ENCODE measurements at regions not wholly inside any gene's neighbourhood (a gene's known extent, or its start where the extent isn't known, plus 50 kb on each side); places are given as distances from the start of the nearest gene placed in this dataset.

- Histone ChIP-seq H3K27me3 (ENCODE audit: control insufficient read depth in 1 of 2, insufficient read depth in 2 of 2, low read length in 2 of 2) (peaks cover 0 to 8% of the 10 kb centered on the region in 2 experiments; a peak in 1 of 5 replicates), H4K20me1 (ENCODE audit: insufficient read depth, low read length) (no peaks in the 10 kb centered on the region), H3K4me2 (ENCODE audit: low read depth, low read length) (no peak overlapping the region), H3K4me3 (replicated peaks in 1 of 3; ENCODE audit: insufficient read depth in 1 of 3, low read depth in 2 of 3, low read length in 3 of 3) (no peak overlapping the region), H2AFZ (ENCODE audit: low read length) (no peak overlapping the region), H3K9me3 (ENCODE audit: low read length) (no peaks in the 10 kb centered on the region), H3K79me2 (ENCODE audit: insufficient read depth, low read length) (no peaks in the 10 kb centered on the region), H3K27ac (ENCODE audit: extremely low read length, insufficient read depth, low read length) (no peak overlapping the region), H3K9ac (ENCODE audit: insufficient read depth, low read depth, low read length) (no peak overlapping the region), H3K36me3 (replicated peaks in 1 of 2; ENCODE audit: control insufficient read depth in 1 of 2, insufficient read depth in 2 of 2, low read length in 2 of 2) (no peaks in the 10 kb centered on the region), H3K4me1 (ENCODE audit: insufficient read depth, low read length) (peaks cover 8% of the 10 kb centered on the region; the same call in 1 of the 2 replicates)
- BruUV-seq (replicated peaks), result no TSS peak
- intact Hi-C loops (cut with micrococcal nuclease; ENCODE audit: unreplicated experiment), result no loop called here
- ATAC-seq (no peak), FAIRE-seq (no peak), DNase-seq (ENCODE audit: low spot score) (no peak)
- WGBS (ENCODE audit: low lambda C conversion rate), result 2% methylated on average over 1 of the region's 1 CpG
- ChIA-PET POLR2A (no interaction called here), CTCF (ENCODE audit: low intra/inter-chr PET ratio, low total read pairs) (no interaction called here)
- in situ Hi-C loops (cut with HindIII; ENCODE audit: extremely low pct_ligation_motif_present, low pct_unique_long_range_greater_than_20kb), result no loop called here
- TF ChIP-seq NFATC3 (CRISPR knock-in tag; IDR thresholded peaks at IDR 0.05), result no peak
- TF ChIP-seq RXRA (CRISPR knock-in tag; IDR thresholded peaks at IDR 0.05), result no peak
- TF ChIP-seq, protein P1, sequence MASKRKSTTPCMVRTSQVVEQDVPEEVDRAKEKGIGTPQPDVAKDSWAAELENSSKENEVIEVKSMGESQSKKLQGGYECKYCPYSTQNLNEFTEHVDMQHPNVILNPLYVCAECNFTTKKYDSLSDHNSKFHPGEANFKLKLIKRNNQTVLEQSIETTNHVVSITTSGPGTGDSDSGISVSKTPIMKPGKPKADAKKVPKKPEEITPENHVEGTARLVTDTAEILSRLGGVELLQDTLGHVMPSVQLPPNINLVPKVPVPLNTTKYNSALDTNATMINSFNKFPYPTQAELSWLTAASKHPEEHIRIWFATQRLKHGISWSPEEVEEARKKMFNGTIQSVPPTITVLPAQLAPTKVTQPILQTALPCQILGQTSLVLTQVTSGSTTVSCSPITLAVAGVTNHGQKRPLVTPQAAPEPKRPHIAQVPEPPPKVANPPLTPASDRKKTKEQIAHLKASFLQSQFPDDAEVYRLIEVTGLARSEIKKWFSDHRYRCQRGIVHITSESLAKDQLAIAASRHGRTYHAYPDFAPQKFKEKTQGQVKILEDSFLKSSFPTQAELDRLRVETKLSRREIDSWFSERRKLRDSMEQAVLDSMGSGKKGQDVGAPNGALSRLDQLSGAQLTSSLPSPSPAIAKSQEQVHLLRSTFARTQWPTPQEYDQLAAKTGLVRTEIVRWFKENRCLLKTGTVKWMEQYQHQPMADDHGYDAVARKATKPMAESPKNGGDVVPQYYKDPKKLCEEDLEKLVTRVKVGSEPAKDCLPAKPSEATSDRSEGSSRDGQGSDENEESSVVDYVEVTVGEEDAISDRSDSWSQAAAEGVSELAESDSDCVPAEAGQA (IDR thresholded peaks at IDR 0.05; ENCODE audit: low read depth), result no peak
- TF ChIP-seq, protein P1 (CRISPR knock-in tag; IDR thresholded peaks at IDR 0.05; ENCODE audit: borderline replicate concordance), result no peak
- no peak for TF ChIP-seq SPEN (CRISPR knock-in tag; IDR thresholded peaks at IDR 0.05; ENCODE audit: low read depth)
- TF ChIP-seq TEAD2 (CRISPR knock-in tag; IDR thresholded peaks at IDR 0.05), result no peak
- TF ChIP-seq MAFG (CRISPR knock-in tag; IDR thresholded peaks at IDR 0.05), result no peak
- TF ChIP-seq RFX3 (CRISPR knock-in tag; IDR thresholded peaks at IDR 0.05), result no peak
- TF ChIP-seq, protein P2, sequence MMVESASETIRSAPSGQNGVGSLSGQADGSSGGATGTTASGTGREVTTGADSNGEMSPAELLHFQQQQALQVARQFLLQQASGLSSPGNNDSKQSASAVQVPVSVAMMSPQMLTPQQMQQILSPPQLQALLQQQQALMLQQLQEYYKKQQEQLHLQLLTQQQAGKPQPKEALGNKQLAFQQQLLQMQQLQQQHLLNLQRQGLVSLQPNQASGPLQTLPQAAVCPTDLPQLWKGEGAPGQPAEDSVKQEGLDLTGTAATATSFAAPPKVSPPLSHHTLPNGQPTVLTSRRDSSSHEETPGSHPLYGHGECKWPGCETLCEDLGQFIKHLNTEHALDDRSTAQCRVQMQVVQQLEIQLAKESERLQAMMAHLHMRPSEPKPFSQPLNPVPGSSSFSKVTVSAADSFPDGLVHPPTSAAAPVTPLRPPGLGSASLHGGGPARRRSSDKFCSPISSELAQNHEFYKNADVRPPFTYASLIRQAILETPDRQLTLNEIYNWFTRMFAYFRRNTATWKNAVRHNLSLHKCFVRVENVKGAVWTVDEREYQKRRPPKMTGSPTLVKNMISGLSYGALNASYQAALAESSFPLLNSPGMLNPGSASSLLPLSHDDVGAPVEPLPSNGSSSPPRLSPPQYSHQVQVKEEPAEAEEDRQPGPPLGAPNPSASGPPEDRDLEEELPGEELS (CRISPR knock-in tag; IDR thresholded peaks at IDR 0.05), result no peak
- TF ChIP-seq ZGPAT (CRISPR knock-in tag; IDR thresholded peaks at IDR 0.05), result no peak
- TF ChIP-seq ETV5 (CRISPR knock-in tag; IDR thresholded peaks at IDR 0.05; ENCODE audit: borderline replicate concordance), result no peak
- TF ChIP-seq, protein P3, sequence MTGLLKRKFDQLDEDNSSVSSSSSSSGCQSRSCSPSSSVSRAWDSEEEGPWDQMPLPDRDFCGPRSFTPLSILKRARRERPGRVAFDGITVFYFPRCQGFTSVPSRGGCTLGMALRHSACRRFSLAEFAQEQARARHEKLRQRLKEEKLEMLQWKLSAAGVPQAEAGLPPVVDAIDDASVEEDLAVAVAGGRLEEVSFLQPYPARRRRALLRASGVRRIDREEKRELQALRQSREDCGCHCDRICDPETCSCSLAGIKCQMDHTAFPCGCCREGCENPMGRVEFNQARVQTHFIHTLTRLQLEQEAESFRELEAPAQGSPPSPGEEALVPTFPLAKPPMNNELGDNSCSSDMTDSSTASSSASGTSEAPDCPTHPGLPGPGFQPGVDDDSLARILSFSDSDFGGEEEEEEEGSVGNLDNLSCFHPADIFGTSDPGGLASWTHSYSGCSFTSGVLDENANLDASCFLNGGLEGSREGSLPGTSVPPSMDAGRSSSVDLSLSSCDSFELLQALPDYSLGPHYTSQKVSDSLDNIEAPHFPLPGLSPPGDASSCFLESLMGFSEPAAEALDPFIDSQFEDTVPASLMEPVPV (CRISPR knock-in tag; IDR thresholded peaks at IDR 0.05), result no peak
- no peak for TF ChIP-seq ATF5 (CRISPR knock-in tag; IDR thresholded peaks at IDR 0.05; ENCODE audit: low read depth)
- no peak for TF ChIP-seq ZNF577 (CRISPR knock-in tag; IDR thresholded peaks at IDR 0.05; ENCODE audit: borderline replicate concordance, low read depth)
Measured at GRCh38 chr2:176585291-176585690, 316.0 kb downstream of the MTX2 start.

All from HepG2 (cell line).